Fibroblast of lung (primary cell): ENCODE measurements at regions not wholly inside any gene's neighbourhood (a gene's known extent, or its start where the extent isn't known, plus 50 kb on each side); places are given as distances from the start of the nearest gene placed in this dataset.
"Not testable (repeated sequence)": the region's sequence is repeated elsewhere in the genome, so short reads cannot be mapped to it uniquely, and the experiment has no call there.

Experiments used
- DNase-seq, 2 donors: peaks; one replicate each; pipeline versions ENCODE4 v3.0.0 to v3.0.0-alpha.2; 2010; ENCODE audit warnings: low read depth in 2 of 2
- H2AFZ ChIP-seq: 2 replicates; pipeline ENCODE4 v1.5.1; 2012; ENCODE audit warnings: low read length, control low read depth, inconsistent platforms
- H3K27ac ChIP-seq: 2 replicates; pipeline ENCODE4 v1.5.1; 2011; ENCODE audit warnings: low read length, control low read depth; ENCODE audit not compliant: insufficient read depth
- H3K27me3 ChIP-seq: 2 replicates; pipeline ENCODE4 v1.5.1; 2011; ENCODE audit warnings: mild to moderate bottlenecking, low read length; ENCODE audit not compliant: control insufficient read depth, insufficient read depth
- H3K36me3 ChIP-seq: 2 replicates; pipeline ENCODE4 v1.5.1; 2011; ENCODE audit warnings: low read length; ENCODE audit not compliant: control insufficient read depth, insufficient read depth
- H3K4me1 ChIP-seq: 2 replicates; pipeline ENCODE4 v1.5.1; 2011; ENCODE audit warnings: low read length; ENCODE audit not compliant: control insufficient read depth, insufficient read depth; ENCODE audit errors: extremely low read depth
- H3K4me2 ChIP-seq: 2 replicates; pipeline ENCODE4 v1.5.1; 2011; ENCODE audit warnings: low read length, control low read depth; ENCODE audit not compliant: insufficient read depth; ENCODE audit errors: extremely low read depth
- H3K4me3 ChIP-seq, 4 experiments: fragments of 200-600 bp in 1 of 4; sonication (generic) in 1 of 4; replicated peaks in 1 of 4; 2 replicates each; pipeline ENCODE4 v1.5.1; 2011 to 2016; ENCODE audit warnings: low read length in 4 of 4, low read depth in 3 of 4, mild to moderate bottlenecking in 3 of 4, control low read depth in 2 of 4, inconsistent platforms in 1 of 4, mixed read lengths in 1 of 4; ENCODE audit not compliant: insufficient read depth in 1 of 4; ENCODE audit errors: control extremely low read depth in 1 of 4
- H3K79me2 ChIP-seq: 2 replicates; pipeline ENCODE4 v1.5.1; 2012; ENCODE audit warnings: mild to moderate bottlenecking, low read length, inconsistent platforms; ENCODE audit not compliant: control insufficient read depth, insufficient read depth
- H3K9ac ChIP-seq: 2 replicates; pipeline ENCODE4 v1.5.1; 2011; ENCODE audit warnings: mild to moderate bottlenecking, low read length, control low read depth; ENCODE audit not compliant: insufficient read depth
- H3K9me3 ChIP-seq: 2 replicates; pipeline ENCODE4 v1.5.1; 2012; ENCODE audit warnings: low read depth, low read length; ENCODE audit not compliant: control insufficient read depth, insufficient read depth
- H4K20me1 ChIP-seq: 2 replicates; pipeline ENCODE4 v1.5.1; 2011; ENCODE audit warnings: low read length; ENCODE audit not compliant: control insufficient read depth, insufficient read depth; ENCODE audit errors: extremely low read depth
- CTCF ChIP-seq, 2 donors: IDR thresholded peaks in 1 of 2; conservative IDR thresholded peaks in 1 of 2; 1 replicate in 1 of 2; 2 replicates in 1 of 2; pipeline ENCODE4 v1.5.1; 2011 to 2012; ENCODE audit warnings: low read length in 2 of 2, control low read depth in 1 of 2, inconsistent platforms in 1 of 2, low read depth in 1 of 2, mild to moderate bottlenecking in 1 of 2
- EZH2 ChIP-seq: IDR thresholded peaks from 2 replicates; pipeline ENCODE4 v1.5.1; 2012; ENCODE audit warnings: low read length, control low read depth, mild to moderate bottlenecking; ENCODE audit errors: missing control alignments

GRCh38 chr16:29254676-29255495, 151.6 kb downstream of the NPIPB11 start:
- Histone ChIP-seq H3K4me2 (no peak overlapping the region), H3K9me3 (no peaks in the 10 kb centered on the region), H3K79me2 (no peaks in the 10 kb centered on the region), H3K27me3 (no peaks in the 10 kb centered on the region), H3K9ac (no peak overlapping the region), H3K4me3 (no peak overlapping the region), H4K20me1 (no peaks in the 10 kb centered on the region), H2AFZ (no peak overlapping the region), H3K27ac (no peak overlapping the region), H3K4me1 (peaks cover 2% of the 10 kb centered on the region), H3K36me3 (no peaks in the 10 kb centered on the region)
- TF ChIP-seq EZH2: no peak
- no peak for TF ChIP-seq CTCF (conservative IDR thresholded peaks at IDR 0.05 in 1 of 2, IDR thresholded peaks at IDR 0.05 in 1 of 2; ENCODE audit: low read depth in 1 of 2, low read length in 2 of 2)
- DNase-seq: no peak

DNA sequence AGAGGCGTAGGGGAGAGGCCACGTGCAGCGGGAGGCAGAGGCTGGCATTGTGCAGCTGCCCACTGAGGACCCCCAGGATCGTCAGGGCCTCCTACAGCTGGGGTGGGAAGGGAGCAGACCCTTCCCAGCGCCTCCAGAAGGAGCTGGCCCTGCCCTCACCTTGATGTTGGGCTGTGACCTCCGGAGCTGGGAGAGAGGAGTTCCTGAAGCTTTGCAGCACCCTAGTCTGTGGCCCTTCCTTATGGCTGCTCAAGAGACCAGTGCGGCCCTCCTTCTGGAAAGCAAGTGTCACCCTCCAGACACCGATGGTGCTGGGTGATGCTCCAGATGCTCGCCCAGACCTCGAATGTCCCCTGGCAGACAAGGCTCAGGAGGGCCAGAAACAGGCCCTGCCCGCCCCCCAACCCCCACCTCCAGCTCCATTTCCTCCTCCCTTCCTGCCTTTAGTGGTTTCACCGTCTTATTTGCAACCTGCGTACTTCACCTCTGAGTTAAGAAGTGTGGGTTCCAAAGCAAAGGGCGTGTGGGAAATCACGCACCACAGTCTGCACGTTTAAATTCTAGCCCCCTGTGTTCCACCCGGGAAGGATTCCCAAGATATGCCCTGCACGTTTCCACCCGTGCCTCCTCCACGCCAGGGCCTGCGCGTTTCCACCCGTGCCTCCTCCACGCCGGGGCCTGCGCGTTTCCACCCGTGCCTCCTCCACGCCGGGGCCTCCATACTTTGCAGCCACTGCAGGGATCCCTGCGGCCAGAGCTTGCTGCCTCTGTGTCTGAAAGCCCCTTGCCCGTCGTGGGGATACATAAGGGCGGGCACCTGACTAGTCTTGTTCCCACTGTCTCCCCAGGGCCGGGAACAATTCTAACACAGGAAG, 152.6 kb downstream of the NPIPB11 start:
- H3K27me3 ChIP-seq, DNase-seq, H3K4me1 ChIP-seq, H3K27ac ChIP-seq, H3K79me2 ChIP-seq, H4K20me1 ChIP-seq, H3K4me3 ChIP-seq, H3K9ac ChIP-seq, H3K9me3 ChIP-seq, H2AFZ ChIP-seq, H3K36me3 ChIP-seq, H3K4me2 ChIP-seq: not testable (repeated sequence)

GRCh38 chr16:29253066-29253590, 153.4 kb downstream of the NPIPB11 start:
- not testable (repeated sequence) for H3K27me3 ChIP-seq, H2AFZ ChIP-seq, H3K9me3 ChIP-seq

GRCh38 chr16:29252311-29252710, 154.2 kb downstream of the NPIPB11 start:
- not testable (repeated sequence) for H3K4me2 ChIP-seq, H3K36me3 ChIP-seq, H3K4me1 ChIP-seq, H3K27me3 ChIP-seq, H3K9me3 ChIP-seq, DNase-seq, H3K4me3 ChIP-seq, H2AFZ ChIP-seq, H4K20me1 ChIP-seq, H3K27ac ChIP-seq, H3K9ac ChIP-seq, H3K79me2 ChIP-seq

More at GRCh38 chr16:29253066-29253590, 153.4 kb downstream of the NPIPB11 start:
- DNase-seq, H3K4me1 ChIP-seq, H3K9ac ChIP-seq, H4K20me1 ChIP-seq, H3K79me2 ChIP-seq, H3K27ac ChIP-seq, H3K4me3 ChIP-seq, H3K36me3 ChIP-seq, H3K4me2 ChIP-seq: not testable (repeated sequence)

- H3K4me2 ChIP-seq: peak overlapping the region; percentile 44
- peak overlapping the region; percentile 27 for H3K27ac ChIP-seq
- H3K4me3 ChIP-seq, H3K4me1 ChIP-seq, H3K79me2 ChIP-seq, H3K36me3 ChIP-seq, H3K9me3 ChIP-seq, H2AFZ ChIP-seq, H3K27me3 ChIP-seq, H4K20me1 ChIP-seq: not testable (repeated sequence)
- H3K9ac ChIP-seq: peak overlapping the region; percentile 23
- peak in 1 of 2 donors; percentile 58 for DNase-seq
Measured at GRCh38 chr16:29251571-29252011, 154.9 kb downstream of the NPIPB11 start.
